ENCODE measurements at regions not wholly inside any gene's neighbourhood (a gene's known extent, or its start where the extent isn't known, plus 50 kb on each side); places are given as distances from the start of the nearest gene placed in this dataset.

- H3K4me1 Mint-ChIP-seq (ENCODE audit: unreplicated experiment): no peaks in the 10 kb centered on the region
- peaks cover 22% of the 10 kb centered on the region for H3K9me3 Mint-ChIP-seq (ENCODE audit: unreplicated experiment)
- no peaks in the 10 kb centered on the region for H3K27me3 Mint-ChIP-seq (ENCODE audit: unreplicated experiment)
- no peak for DNase-seq (ENCODE audit: low spot score)
- H3K4me3 Mint-ChIP-seq (ENCODE audit: unreplicated experiment): no peak overlapping the region
- peaks cover 4% of the 10 kb centered on the region for H3K36me3 Mint-ChIP-seq (ENCODE audit: low read depth, unreplicated experiment)
- H3K27ac Mint-ChIP-seq (ENCODE audit: unreplicated experiment): no peak overlapping the region
- no peak for TF ChIP-seq CTCF (IDR thresholded peaks at IDR 0.05; ENCODE audit: unreplicated experiment)
Observed at GRCh38 chr3:88267-88666, 108.3 kb upstream of the CHL1 start.

- Mint-ChIP-seq H3K36me3 (ENCODE audit: low read depth, unreplicated experiment) (no peaks in the 10 kb centered on the region), H3K27me3 (ENCODE audit: unreplicated experiment) (no peaks in the 10 kb centered on the region), H3K9me3 (ENCODE audit: unreplicated experiment) (peaks cover 22% of the 10 kb centered on the region), H3K4me3 (ENCODE audit: unreplicated experiment) (no peak overlapping the region), H3K4me1 (ENCODE audit: unreplicated experiment) (no peaks in the 10 kb centered on the region), H3K27ac (ENCODE audit: unreplicated experiment) (no peak overlapping the region)
- no peak for DNase-seq (ENCODE audit: low spot score)
- no peak for TF ChIP-seq CTCF (IDR thresholded peaks at IDR 0.05; ENCODE audit: unreplicated experiment)
Observed at GRCh38 chr3:93746-94145, 102.8 kb upstream of the CHL1 start.

- no peaks in the 10 kb centered on the region for H3K4me1 Mint-ChIP-seq (ENCODE audit: unreplicated experiment)
- H3K27ac Mint-ChIP-seq (ENCODE audit: unreplicated experiment): no peak overlapping the region
- no peaks in the 10 kb centered on the region for H3K27me3 Mint-ChIP-seq (ENCODE audit: unreplicated experiment)
- H3K4me3 Mint-ChIP-seq (ENCODE audit: unreplicated experiment): no peak overlapping the region
- no peaks in the 10 kb centered on the region for H3K36me3 Mint-ChIP-seq (ENCODE audit: low read depth, unreplicated experiment)
- peaks cover 18% of the 10 kb centered on the region for H3K9me3 Mint-ChIP-seq (ENCODE audit: unreplicated experiment)
- no peak for DNase-seq (ENCODE audit: low spot score)
- no peak for TF ChIP-seq CTCF (IDR thresholded peaks at IDR 0.05; ENCODE audit: unreplicated experiment)
Observed at GRCh38 chr3:96259-96658, 100.3 kb upstream of the CHL1 start.

- Mint-ChIP-seq H3K27me3 (ENCODE audit: unreplicated experiment) (no peaks in the 10 kb centered on the region), H3K36me3 (ENCODE audit: low read depth, unreplicated experiment) (no peaks in the 10 kb centered on the region), H3K4me3 (ENCODE audit: unreplicated experiment) (no peak overlapping the region), H3K9me3 (ENCODE audit: unreplicated experiment) (peaks cover 18% of the 10 kb centered on the region), H3K4me1 (ENCODE audit: unreplicated experiment) (no peaks in the 10 kb centered on the region), H3K27ac (ENCODE audit: unreplicated experiment) (no peak overlapping the region)
- DNase-seq (ENCODE audit: low spot score): no peak
- no peak for TF ChIP-seq CTCF (IDR thresholded peaks at IDR 0.05; ENCODE audit: unreplicated experiment)
Observed at GRCh38 chr3:97417-98258, 98.9 kb upstream of the CHL1 start.

- no peaks in the 10 kb centered on the region for H3K4me1 Mint-ChIP-seq (ENCODE audit: unreplicated experiment)
- peaks cover 18% of the 10 kb centered on the region for H3K9me3 Mint-ChIP-seq (ENCODE audit: unreplicated experiment)
- H3K27me3 Mint-ChIP-seq (ENCODE audit: unreplicated experiment): no peaks in the 10 kb centered on the region
- no peak for DNase-seq (ENCODE audit: low spot score)
- no peak for TF ChIP-seq CTCF (IDR thresholded peaks at IDR 0.05; ENCODE audit: unreplicated experiment)
- no peak overlapping the region for H3K4me3 Mint-ChIP-seq (ENCODE audit: unreplicated experiment)
- H3K27ac Mint-ChIP-seq (ENCODE audit: unreplicated experiment): no peak overlapping the region
- H3K36me3 Mint-ChIP-seq (ENCODE audit: low read depth, unreplicated experiment): no peaks in the 10 kb centered on the region
Observed at GRCh38 chr3:98259-98654, 98.3 kb upstream of the CHL1 start.

Data from endothelial cell (in vitro differentiated cells).